Gastrocnemius medialis (tissue), 4 donors: ENCODE measurements at regions not wholly inside any gene's neighbourhood (a gene's known extent, or its start where the extent isn't known, plus 50 kb on each side); places are given as distances from the start of the nearest gene placed in this dataset.

Source experiments
- POLR2A ChIP-seq, 2 donors: fragments of 450-650 bp; IDR thresholded peaks; one replicate each; pipeline ENCODE4 v1.6.1; 2017; ENCODE audit warnings: antibody characterized with exemption in 2 of 2, mild to moderate bottlenecking in 2 of 2, moderate library complexity in 2 of 2
- TF ChIP-seq, protein P1 (sequence below), 5 experiments: fragments of 450-650 bp in 3 of 5; fragments of 200-600 bp in 2 of 5; sonication (generic) in 2 of 5; IDR thresholded peaks in 4 of 5; conservative IDR thresholded peaks in 1 of 5; 1 replicate in 4 of 5; 2 replicates in 1 of 5; pipeline ENCODE4 v1.5.1; 2016 to 2019; ENCODE audit warnings: antibody characterized with exemption in 5 of 5, mild to moderate bottlenecking in 3 of 5, moderate library complexity in 3 of 5

DNA sequence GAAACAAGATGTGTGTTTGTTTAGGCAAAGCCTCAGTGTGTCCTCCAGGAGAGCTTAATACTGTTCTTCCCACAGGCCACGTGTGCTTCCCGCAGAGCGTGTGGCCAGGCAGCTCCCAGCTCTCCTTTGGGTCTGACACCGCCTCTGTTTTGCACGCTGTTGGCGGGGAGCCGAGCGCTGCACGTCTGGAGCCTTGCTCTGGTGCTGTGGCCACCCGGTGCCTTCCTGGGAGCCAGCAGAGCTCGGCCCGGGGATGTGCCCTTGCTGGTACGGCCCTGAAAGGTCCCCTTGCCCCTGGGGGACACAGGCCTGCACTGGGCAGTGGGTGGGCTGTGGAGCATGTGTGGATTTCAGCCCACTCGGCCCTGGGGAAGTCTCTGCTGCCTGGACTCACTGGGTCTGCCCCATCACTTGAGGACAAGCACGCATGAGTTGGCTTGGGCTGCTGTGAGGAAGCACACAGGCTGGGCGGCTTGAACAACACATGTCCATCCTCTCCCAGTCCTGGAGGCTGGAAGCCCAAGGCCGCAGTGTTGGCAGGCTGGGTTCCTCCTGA, 160.7 kb upstream of the HDAC4 start:
- TF ChIP-seq, protein P1, sequence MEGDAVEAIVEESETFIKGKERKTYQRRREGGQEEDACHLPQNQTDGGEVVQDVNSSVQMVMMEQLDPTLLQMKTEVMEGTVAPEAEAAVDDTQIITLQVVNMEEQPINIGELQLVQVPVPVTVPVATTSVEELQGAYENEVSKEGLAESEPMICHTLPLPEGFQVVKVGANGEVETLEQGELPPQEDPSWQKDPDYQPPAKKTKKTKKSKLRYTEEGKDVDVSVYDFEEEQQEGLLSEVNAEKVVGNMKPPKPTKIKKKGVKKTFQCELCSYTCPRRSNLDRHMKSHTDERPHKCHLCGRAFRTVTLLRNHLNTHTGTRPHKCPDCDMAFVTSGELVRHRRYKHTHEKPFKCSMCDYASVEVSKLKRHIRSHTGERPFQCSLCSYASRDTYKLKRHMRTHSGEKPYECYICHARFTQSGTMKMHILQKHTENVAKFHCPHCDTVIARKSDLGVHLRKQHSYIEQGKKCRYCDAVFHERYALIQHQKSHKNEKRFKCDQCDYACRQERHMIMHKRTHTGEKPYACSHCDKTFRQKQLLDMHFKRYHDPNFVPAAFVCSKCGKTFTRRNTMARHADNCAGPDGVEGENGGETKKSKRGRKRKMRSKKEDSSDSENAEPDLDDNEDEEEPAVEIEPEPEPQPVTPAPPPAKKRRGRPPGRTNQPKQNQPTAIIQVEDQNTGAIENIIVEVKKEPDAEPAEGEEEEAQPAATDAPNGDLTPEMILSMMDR (IDR thresholded peaks at IDR 0.05 in 4 of 5, conservative IDR thresholded peaks at IDR 0.05 in 1 of 5) = no peak
- TF ChIP-seq POLR2A (IDR thresholded peaks at IDR 0.05) = no peak
